NCI-H748 (cell line): ENCODE measurements at regions not wholly inside any gene's neighbourhood (a gene's known extent, or its start where the extent isn't known, plus 50 kb on each side); places are given as distances from the start of the nearest gene placed in this dataset.

ENCODE experiments used
- DNase-seq: peaks from one replicate; lab custom pipeline; 2025; ENCODE audit not compliant: unreplicated experiment; lab: John Stamatoyannopoulos, UW

GRCh38 chr22:48675141-48675829 lies 1152.4 kb downstream of the BRD1 start:
- DNase-seq = no peak

- DNase-seq = no peak
Measured at GRCh38 chr22:48673806-48674500, 1153.7 kb downstream of the BRD1 start.

- no peak for DNase-seq
Measured at GRCh38 chr22:48672387-48672786, 1155.3 kb downstream of the BRD1 start.

GRCh38 chr22:48670731-48671130 lies 1156.9 kb downstream of the BRD1 start:
- no peak for DNase-seq

GRCh38 chr22:48669986-48670716 lies 1157.5 kb downstream of the BRD1 start:
- DNase-seq = peak; percentile 8

- no peak for DNase-seq
Measured at GRCh38 chr22:48669226-48669625, 1158.4 kb downstream of the BRD1 start.

GRCh38 chr22:48667289-48667688 lies 1160.4 kb downstream of the BRD1 start:
- no peak for DNase-seq

GRCh38 chr22:48666620-48667019 lies 1161.1 kb downstream of the BRD1 start:
- no peak for DNase-seq

GRCh38 chr22:48665311-48665995 lies 1162.2 kb downstream of the BRD1 start:
- DNase-seq = peak; percentile 60

- DNase-seq = peak; percentile 17
Measured at GRCh38 chr22:48664586-48664985, 1163.1 kb downstream of the BRD1 start.

GRCh38 chr22:48663297-48663696 lies 1164.4 kb downstream of the BRD1 start:
- no peak for DNase-seq

- DNase-seq = no peak
Measured at GRCh38 chr22:48662476-48663135, 1165.1 kb downstream of the BRD1 start.

- no peak for DNase-seq
Measured at GRCh38 chr22:48661984-48662383, 1165.7 kb downstream of the BRD1 start.

- DNase-seq = no peak
Measured at GRCh38 chr22:48660790-48661740, 1166.6 kb downstream of the BRD1 start.

- no peak for DNase-seq
Measured at GRCh38 chr22:48660104-48660789, 1167.4 kb downstream of the BRD1 start.

GRCh38 chr22:48659404-48659996 lies 1168.2 kb downstream of the BRD1 start:
- no peak for DNase-seq

GRCh38 chr22:48658871-48659270 lies 1168.8 kb downstream of the BRD1 start:
- no peak for DNase-seq

- no peak for DNase-seq
Measured at GRCh38 chr22:48658246-48658645, 1169.4 kb downstream of the BRD1 start.

GRCh38 chr22:48654492-48654891 lies 1173.2 kb downstream of the BRD1 start:
- DNase-seq = no peak
